Stimulated activated CD4-positive, alpha-beta T cell treated with anti-CD3 and anti-CD28 coated beads, TNF-alpha, amount 100 ng/mL, for 4 hours (primary cell): ENCODE measurements at regions not wholly inside any gene's neighbourhood (a gene's known extent, or its start where the extent isn't known, plus 50 kb on each side); places are given as distances from the start of the nearest gene placed in this dataset.

ENCODE experiments used
- DNase-seq, 3 experiments: peaks; one replicate each; pipeline ENCODE4 v3.0.0-alpha.2; 2020; ENCODE audit warnings: low read depth in 3 of 3

DNA sequence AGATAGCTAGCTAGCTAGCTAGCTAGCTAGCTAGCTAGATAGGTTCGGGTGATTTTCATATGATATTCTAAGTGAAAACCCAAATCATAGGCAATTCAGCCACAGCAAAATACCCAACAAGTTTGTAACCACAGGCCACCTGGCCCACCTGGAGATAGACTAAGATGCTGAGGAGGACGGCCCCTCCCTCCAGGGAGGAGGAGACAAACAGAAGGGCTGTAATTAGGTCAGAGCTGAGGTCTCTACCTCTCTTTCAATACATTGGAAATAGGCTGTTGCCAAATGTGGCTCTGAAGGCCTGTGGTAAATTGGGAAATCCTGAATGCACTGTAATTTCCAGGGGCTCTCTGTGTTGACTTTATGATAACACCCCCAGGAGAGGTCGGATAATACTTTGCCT, 382.2 kb downstream of the FGF9 start:
- no peak for DNase-seq

DNA sequence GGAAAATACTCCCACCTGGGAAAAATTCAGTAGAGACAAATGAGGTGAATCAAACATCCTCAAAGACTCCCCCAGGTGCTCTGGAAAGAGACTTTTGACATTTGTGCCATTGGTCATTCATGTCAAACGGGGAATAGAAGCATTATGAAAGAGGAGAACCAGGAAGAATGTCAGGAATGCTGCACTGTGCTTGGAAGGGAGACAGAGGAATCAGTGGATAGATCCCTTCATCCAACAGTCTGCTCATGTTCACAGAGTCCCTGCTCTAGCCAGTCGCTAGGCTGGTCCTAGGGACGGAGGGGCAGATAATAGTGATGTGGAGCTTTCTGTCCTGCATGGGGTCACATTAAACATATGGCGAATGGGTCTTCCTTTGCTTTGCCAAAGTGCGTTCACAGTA, 384.4 kb downstream of the FGF9 start:
- no peak for DNase-seq

DNA sequence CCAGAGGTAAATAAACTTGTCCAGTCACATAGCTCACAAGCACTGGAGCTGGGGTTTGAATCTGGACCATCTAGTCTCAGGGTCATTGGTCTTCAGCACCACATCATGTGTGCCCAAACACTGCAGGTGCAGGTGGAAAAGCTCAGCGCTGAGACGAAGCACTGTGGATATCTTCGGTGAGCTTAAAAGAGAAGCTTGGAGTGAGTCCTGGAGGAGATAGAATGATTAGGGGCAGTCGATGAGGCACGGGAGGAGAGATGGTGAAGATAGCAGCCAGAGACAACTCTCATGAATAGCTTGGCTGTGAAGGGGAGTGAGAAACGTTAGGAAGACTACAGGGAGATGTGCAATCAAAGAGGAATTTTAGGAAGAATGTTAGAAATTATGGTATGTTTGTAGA, 389.3 kb downstream of the FGF9 start:
- DNase-seq, result no peak

DNA sequence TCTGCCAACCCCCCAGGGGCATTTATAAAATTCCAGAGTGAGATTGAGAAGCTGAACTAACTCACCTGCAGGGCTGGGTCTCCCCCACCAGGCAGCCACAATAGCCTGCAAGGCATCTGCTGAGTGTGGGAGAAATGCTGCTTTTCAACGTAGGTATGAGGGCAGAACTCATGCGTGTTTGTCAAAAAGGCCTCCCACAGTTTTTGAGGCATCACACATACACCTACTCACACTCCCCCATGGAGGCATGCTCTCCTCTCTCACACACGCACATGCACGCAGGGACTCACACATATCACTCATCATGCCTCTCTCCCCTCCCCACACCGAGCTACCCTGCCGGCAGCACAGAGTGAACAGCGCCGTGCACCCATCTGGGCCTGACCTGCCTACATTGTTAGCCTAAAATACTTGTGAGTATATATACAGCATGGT, 390.5 kb downstream of the FGF9 start:
- DNase-seq, result peak; percentile 22 to 61 (median 49)

DNA sequence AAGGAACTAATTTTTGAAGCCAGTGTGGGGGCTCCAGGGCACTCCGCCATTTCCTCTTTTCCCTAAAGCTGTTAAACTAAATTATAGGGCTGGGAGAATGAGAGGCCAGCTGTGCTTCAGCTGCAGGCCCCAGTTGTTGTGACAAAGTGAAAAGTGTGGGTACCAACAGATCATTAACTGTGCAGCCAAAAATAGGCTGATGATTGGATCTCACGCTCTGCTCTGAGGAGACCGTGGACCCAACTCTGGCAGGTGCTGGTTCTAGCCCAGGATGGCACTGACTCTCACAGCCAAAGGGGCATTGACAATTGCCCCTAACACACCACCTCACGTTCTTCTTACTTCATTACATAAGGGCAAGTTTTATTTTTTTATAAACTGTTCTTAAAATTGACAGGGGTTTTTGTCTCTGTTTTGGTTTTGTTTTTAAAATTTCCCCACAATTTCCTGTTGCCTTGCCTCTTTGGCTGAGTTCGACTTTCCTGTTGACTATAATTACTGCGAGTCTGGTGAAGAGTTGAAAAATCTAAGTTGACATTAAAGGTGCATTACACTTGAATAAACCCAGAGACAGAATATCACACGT, 391.0 kb downstream of the FGF9 start:
- no peak for DNase-seq

DNA sequence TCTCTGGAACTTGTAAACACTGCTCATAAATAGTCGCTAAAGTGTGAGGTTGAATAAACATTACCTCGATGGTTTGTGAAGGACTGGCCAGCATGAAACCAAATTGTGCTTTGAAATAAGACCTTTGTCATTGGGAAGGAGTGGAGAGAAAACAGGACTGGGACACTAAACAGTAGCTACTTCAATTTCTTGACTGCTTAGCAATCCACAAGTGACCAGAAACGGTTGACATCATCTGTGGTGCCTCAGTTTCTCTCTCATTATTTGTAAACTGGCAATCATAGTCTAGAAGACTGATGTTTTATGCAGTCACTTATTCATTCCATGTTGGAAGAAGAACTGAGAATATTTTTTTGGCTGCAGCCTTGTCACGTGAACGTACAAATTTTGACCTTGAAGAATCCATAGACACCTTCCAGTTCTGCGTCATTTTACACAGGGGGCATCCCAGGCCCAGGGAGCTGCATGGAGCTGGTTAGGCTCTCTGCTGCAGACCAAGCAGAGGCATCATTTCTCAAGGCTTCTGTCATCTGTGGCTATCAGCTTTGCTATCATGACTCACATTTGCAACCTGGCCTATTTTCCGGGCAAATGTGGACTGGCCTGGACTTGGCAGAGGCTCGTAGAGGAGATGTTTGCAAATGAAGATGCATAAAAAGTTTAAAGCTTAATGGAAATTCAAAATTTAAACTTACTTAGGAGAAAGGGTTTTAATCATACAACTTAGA, 391.8 kb downstream of the FGF9 start:
- no peak for DNase-seq

DNA sequence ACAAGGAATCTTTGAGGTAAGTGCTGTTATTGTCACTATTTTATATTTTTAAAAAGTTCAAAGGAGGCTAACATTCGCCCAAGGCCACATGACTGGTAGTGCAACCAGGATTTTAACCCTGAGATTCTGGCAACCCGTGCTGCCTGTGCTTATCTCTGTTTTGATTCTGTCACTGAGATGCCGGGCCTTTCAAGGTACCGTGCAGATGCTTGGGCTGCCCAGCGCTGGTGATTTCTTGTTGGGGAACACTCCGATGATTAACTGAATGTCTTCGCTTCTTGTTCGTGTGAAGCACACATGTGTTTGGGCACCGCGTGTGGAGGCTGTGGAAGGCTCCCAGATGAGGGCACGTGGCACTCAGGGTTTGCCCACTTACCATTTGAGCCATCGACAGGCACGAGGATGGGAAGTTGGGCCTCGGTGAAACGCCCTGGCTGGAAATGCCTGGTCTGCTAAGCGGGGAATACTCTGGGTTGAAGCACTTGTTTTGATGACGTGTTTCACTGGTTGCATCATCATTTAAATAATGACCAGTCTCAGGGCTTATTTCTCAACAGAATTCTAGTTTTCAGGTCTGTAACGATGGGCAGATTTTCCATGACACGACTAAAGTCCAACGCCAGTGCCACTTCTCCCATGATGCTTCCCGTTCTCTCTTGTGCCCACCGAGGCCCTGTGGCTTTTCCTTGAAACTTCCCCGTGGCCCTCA, 392.7 kb downstream of the FGF9 start:
- DNase-seq, result no peak

DNA sequence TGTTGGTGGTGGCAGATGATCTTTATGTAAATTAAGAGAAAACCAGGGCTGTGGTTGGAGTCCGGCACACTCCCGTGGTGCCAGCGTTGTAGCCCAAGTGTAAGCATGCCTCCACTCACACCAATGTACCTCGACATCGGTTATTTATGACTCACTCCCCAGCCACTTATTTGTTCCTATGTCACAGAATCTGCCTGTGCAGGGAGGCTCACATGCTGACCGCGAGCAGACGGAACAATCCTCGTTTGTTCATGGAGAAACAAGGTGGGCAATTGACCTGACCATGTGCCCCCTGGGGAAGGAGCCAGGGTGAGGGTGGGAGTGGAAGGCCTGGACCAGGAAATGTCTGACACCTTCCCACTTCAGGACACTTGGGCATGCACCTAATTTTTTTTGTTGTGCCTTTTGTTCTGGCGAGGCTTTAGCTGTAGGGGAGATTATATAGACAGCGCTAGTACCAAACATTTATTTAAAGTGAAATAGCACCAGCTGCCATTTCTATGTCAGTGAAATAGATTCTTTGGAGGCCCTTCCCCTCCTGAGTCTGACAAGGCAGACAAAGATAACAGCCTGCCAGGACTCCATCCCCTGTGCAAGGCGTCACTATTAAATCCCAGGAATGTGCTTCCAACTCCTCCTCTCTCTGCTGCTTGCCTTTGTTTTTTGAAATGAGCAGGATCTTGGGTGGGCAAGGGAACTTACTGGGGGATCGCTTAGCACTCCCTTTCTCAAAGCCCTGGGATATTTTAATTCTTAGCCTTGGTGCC, 394.2 kb downstream of the FGF9 start:
- no peak for DNase-seq

DNA sequence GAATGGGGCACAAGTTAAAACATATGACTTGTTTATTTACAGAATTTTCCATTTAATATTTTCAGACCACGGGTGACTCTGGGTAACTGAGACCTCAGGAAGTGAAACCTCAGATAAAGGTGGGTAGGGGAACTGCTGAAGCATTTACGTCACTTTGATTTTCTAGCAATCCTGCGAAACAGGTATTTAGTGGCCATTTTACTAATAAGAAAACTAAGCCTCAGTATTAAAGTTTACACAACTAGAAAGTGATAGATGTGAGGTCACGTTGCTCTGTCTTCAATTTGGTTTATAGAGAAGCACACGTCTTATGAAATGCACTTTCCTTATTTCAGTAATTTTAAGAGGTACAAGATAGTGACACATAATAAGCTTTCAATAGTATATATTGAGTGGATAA, 402.8 kb downstream of the FGF9 start:
- no peak for DNase-seq

DNA sequence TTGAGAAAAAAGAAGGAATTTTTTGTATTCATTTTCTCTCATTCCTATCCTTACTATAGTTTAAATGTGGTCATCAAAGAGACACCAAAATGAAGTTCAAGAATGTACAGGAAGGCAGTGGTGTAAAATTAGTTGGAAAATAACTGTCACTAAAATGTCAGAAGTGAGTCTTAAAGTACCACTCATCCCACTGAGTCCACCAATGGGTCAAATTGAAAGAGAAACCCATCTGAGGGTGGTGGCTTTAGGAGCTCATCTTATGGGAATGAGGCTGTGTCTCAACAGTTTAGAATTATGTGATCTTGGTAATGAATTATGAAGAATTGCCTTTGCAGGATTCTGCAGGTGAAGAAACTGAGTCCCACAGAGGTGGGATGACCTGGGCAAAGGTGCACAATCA, 403.5 kb downstream of the FGF9 start:
- DNase-seq, result no peak

DNA sequence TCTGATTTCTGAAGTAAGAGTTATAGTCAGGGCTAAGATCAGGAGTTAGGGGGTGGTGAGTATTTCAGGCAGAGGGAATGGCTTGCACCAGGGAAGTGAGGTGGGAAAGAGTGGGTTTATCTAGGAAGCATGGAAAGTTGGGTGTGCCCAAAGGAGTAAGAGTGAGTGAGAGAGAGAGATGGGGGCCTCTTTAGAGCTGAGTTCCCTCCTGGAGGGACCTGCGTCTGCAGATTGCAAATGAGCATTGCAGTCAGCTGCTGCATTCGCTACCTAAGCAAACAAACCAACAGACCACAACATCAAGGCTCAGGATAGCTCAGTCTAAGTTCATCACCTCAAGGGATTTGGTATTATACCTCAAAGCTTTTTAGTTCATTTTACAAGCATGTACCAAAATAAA, 405.8 kb downstream of the FGF9 start:
- no peak for DNase-seq

DNA sequence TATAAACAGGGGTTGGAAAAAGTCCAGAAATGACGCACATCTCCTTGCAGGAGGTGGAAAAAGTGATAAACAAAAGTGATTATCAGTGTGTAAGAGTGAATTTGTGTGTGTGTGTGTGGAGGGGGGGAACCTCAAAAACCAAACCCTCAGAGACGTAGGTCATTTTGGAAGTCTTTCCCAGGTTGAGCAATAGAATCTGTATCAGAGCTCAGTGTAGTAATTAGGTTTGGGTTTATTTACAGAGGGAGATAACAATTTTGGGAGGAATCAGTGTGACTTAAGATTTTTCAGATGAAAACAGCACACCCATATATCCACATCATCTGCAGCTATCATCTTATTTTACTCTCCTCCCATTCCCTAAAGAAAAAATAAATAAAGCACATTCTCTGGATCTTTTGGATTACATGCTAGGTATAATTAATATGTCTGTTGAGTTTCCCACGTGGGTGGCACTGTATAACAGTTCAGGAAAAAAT, 406.4 kb downstream of the FGF9 start:
- DNase-seq, result no peak

DNA sequence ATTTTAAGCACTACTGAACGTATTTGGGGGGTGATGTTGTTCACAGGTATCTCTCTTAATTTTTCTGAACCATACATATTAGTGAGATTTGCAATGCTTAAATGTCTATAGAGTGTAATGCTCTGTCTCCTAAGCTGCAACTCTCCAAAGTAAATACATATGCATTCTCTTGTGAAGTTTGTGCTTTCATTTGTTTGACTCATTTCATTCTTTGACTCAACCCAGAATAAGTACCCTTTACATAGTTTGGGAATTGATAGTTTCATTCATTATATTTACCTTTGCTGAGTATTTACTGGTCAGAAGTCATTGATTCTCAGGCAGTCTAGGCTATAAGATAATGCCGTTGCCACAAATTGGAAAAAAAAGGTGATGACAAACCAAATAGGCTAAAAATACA, 406.9 kb downstream of the FGF9 start:
- DNase-seq, result no peak

DNA sequence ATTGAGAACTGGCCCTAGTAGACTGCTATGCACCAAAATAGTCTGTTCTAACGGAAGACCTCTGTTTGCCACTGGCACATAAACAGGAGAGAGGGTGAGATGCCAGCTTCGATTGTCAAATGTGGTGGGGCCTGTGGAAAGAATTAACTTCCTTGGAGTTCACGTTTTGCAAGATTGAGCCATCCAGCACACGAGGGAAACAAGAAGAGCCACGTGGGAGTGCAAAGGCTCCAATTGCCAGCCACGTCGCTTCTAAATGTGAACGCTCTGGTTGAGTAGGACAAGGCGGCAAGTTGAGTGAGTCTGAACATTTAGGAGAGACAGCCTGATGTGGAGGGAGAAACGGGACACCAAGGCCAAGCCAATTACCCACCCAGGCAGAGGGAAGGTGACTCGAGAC, 409.1 kb downstream of the FGF9 start:
- DNase-seq, result no peak

DNA sequence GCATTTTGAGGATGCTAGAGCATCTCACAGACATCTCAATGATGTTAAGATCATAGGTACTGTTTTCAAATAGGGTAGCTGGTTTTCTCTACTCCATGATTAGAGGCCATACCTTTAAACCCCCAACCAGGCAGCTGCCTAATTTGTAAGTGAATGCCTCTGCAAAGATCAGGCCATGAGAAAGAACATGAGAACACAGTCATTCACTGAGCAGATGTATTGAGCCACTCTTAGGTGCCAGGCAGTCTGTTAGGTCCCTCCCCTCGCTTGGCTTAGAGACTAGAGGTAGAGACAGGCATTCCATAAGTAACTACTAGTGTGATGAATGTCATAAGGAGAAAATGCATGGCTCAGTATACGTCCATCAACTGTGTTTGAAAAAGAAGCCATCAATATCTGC, 410.0 kb downstream of the FGF9 start:
- no peak for DNase-seq

DNA sequence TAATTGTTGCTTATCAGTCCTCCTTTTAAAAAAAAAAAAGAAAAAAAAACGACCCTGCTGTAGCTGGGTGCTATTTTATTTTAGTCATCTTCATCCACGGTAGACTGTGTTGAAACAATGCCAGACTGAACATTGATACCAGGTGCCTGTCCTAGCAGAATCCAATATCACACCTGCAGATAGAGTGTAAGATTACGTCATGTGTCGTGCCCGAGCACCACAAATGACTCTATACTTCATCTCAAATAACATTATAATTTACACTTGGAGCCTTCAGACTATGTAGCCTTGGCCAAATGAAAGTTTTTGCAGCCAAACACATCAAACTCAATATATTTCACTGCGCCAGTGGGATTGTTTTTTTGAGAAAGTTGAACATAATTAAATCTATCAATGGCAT, 410.6 kb downstream of the FGF9 start:
- DNase-seq, result no peak

DNA sequence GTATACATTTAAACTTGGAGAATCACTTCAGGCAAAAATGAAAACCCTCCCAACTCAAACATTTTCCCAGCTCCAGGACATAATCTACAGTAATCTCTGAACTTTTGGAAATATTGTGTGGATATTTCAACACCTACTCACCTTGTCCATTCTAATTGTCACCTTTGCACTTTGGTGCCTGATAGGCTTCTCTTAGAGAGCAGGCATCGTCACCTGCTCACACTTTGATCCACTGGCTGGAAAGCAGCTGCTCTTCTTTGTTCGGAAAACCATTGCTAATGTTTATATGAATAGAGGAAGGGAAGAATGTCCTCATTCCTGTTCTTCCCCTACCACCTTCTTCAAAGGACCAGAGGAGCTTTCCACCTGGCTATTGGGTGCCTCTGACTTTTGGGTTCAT, 411.2 kb downstream of the FGF9 start:
- DNase-seq, result no peak

DNA sequence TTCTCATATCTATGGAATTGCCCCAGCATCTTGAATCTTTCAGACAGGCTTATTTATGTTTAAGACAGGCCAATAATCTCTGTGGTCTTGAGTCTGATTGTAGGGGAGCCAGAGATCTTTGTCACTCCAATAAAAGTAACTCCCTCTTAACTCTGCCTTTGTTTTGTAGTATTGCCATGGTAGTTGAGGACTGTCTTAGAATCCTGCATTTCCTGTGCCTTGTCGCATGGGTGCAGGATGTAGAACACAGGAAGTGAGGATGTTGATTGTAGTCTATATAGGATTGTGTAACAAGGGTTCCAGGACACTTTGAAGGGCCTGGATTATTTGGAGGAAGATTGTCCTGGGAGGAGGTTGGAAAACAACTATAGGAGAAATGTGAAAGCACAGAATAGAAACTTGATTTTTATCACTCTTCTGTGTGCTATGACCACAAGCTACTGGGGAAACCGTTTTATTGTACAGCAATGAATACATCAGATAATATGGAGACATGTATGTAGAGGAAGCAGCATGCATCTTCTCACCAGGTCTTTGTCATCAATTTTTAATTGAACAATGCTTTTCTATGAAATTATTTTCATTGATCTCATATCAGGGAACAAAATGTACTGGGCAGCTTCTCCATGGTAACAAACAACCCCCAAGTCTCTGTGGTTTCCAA, 411.7 kb downstream of the FGF9 start:
- no peak for DNase-seq

DNA sequence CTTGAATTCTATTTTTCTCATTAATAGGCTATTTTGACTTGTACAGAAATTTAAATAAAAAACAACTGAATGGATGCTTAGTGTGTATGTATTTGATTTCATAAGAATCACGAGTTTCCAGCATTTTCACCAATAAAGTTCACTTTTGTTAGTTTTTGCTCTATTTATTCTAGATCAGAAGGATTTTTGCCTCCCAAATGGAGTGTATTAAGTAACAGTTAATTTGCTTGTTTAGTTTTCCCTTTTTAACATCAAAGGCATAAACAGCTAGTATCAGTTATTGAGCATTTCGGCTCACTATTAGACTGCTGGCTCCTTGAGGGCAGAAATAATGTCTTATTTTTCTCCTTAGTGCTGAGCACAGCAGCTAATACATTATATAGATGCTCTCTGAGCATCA, 414.1 kb downstream of the FGF9 start:
- no peak for DNase-seq

DNA sequence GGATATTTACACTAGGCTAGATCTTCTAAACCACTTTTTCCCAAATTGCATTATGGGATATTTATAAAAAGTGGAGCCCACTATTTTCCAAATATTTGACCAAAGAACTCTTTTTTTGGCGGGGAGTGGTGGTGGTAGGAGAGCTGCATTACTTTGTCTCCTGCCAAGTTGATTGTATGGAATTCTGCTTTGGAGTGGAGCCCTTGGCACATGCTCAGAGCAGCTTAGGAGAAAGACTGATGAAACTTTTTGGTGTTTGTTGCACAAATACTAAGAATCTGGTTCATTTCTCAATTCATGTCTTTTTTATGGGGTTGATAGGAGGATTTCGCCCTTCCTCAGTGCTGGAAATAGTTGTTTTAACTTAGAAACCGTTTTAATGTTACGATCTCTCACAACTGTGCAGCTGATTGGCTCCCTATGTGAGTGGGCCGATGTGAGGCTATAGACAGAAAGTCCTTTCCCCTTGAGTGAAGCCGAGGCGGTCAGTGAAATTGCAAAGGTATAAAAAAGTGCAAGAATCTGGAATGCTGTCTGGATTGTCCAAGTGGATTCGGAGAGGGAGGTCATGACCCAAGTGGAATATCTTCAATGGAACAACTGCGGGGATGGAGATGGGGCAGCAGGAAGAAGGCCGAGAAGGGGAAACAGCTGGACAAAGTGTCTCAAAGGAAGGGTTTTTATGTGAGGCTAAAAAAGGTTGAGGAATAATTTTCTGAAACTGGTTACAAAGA, 415.9 kb downstream of the FGF9 start:
- DNase-seq, result no peak

DNA sequence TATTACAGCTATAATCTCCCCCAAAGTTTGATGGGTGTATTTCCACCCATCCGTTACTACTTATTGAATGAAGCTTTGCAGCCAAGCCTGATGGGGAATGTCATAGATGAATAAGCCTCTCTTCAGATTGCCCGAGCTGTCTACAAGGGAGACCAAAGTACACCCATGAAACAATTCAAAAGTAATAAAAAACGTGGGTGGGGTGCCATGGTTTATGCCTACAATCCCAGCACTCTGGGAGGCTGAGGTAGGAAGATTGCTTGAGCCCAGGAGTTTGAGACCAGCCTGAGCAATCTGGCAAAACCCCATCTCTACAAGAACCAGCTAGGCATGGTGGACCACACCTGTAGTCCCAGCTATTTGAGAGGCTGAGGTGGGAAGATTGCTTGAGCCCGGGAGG, 419.2 kb downstream of the FGF9 start:
- no peak for DNase-seq
